HPDE6-E6E7 (cell line): ENCODE measurements at regions not wholly inside any gene's neighbourhood (a gene's known extent, or its start where the extent isn't known, plus 50 kb on each side); places are given as distances from the start of the nearest gene placed in this dataset.

Experiments
- DNase-seq: peaks from one replicate; pipeline ENCODE4 v3.0.0; 2011; ENCODE audit warnings: missing footprints; ENCODE audit errors: extremely low spot score

GRCh38 chr1:86296305-86297205 lies 99.6 kb downstream of the ODF2L start:
- no peak for DNase-seq

DNA sequence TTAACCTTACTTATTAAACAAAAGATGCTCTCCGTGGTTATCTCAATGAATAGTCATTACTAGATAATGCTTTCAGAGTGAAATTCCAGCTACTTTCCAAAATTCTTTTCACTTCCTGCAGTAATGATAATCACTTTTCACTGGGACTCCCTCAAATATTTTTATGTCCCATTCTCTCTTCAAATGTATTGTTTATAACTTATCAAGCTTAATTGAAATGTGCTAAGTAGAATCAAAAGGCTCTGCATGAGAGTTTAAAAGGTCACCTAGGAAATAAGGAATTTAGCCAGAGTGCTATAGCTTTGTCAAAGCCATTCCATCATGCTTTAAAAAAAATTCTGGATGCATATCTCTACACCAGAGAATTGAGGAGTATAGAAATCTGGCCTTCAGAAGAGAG lies 106.4 kb downstream of the ODF2L start:
- no peak for DNase-seq

- no peak for DNase-seq
These were observed 107.0 kb downstream of the ODF2L start for GRCh38 chr1:86289161-86289560.

DNA sequence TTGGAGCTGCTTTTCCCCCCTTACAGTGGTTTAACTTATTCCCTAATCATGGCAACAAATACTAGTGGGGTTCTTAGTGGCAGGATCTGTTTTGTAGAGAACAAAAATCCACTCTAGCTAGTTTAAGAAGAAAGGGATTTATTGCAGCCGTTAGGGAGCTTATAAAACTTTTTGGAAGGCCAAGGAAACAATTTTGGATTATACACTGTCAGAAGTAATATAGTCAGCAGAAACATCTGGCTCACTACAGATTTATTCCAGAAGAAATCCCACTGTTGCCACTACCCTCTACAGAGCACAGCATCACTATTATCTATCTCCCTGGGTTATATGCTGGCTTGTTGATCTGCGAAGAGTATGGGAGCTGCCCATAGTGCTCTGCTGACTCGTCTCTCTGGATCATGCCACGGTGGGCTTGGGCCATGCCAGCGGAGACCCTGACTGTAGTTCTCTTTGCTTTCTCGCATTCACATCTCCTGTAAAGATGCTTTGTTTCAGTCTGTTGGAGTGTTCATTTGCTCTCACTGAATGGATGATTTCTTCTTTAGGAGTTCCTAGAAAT lies 107.5 kb downstream of the ODF2L start:
- DNase-seq: no peak

GRCh38 chr1:86285796-86286195 lies 110.3 kb downstream of the ODF2L start:
- no peak for DNase-seq

DNA sequence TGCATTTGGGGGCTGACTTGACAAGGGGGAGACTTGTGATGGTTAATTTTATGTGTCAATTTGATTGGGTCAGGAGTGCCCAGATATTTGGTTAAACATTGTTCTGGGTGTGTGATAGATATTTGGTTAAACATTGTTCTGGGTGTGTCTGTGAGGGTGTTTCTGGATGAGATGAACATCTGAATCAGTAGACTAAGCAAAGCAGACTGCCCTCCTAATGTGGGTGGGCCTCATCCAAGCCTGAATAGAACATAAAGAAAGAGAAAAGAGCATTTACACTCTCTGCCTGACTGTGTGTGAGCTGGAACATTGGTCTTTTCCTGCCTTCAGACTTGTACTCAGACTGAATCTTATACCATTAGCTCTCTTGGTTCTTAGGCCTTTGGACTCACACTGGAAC lies 113.5 kb downstream of the ODF2L start:
- no peak for DNase-seq

- no peak for DNase-seq
These were observed 118.2 kb downstream of the ODF2L start for GRCh38 chr1:86277936-86278335.

DNA sequence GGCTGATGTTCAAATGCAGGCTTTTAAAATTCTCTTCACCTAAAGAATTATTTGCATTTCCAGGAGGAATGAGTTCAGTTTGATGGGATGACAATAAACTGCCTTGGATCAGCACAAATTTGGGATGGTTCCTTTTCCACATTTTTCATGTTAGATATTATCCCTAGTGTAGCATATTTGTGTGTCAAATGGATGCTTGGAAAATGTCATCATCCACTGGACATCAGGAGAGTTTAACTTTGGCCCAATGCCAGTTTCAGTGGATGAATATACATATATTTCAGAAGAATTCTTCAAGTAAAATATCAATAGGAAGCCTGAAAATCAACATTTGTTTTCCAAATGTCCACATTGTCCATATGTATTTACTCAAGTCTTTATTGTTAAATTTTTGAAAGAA lies 116.5 kb upstream of the COL24A1 start:
- no peak for DNase-seq

DNA sequence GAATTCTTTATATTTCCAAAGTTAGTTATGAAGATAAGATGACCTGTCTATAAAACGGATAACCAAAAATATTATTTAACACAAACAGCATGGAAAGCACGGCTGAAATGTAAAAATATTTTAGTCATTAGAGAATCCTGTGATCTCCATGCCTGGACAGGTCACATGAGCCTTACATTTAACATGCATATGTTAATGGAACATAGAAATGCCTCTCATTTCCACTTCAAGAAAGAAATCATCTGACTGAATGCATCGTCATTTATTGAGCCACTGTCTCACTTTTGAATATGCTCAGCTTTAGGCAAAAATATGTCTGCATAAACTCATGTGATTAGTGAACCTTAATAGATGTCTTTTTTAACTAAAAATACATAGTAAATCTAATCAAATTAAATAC lies 115.5 kb upstream of the COL24A1 start:
- DNase-seq: no peak

- DNase-seq: no peak
These were observed 114.5 kb upstream of the COL24A1 start for GRCh38 chr1:86271046-86271445.

GRCh38 chr1:86263101-86263500 lies 106.5 kb upstream of the COL24A1 start:
- no peak for DNase-seq

DNA sequence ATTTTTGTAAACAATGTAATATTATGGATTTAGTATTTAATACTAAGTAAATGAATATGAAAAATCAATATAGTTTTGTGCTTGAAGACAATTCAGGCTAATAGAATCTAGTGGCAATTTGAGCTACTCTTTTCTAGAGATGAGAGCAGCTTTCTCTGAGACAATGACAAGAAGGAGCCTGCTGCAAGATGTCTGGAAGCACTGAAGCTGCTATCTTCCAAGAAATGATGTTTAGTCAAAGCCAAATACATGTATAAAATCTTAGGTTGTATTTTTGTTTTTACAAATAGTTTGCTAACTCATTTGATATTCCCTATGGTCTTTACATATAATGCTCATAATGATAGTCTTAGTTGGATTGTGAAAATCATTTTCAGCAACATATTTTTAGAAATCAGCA lies 103.9 kb upstream of the COL24A1 start:
- no peak for DNase-seq

- DNase-seq: no peak
These were observed 102.8 kb upstream of the COL24A1 start for GRCh38 chr1:86259390-86259789.

DNA sequence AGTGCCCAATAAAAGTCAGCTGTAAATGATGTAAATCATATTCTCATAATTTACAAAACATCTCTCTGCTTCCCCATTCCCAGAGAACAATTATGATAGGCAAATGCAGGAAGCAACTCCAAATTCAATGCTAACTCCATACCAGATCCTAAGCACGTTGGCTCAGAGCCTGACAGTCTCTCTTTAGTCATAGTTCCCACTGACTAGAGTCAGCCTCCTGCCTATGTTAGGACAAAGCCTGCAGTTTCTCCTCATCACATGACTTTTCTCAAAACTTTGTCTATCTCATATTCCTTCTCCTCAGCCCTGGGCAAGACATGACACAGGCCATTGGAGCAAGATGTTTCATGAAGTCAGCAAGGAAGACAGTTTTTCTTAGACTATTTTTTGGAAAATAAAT lies 101.5 kb upstream of the COL24A1 start:
- no peak for DNase-seq

GRCh38 chr1:86247597-86248279 lies 91.2 kb upstream of the COL24A1 start:
- DNase-seq: no peak

GRCh38 chr1:86245566-86246190 lies 89.1 kb upstream of the COL24A1 start:
- no peak for DNase-seq

DNA sequence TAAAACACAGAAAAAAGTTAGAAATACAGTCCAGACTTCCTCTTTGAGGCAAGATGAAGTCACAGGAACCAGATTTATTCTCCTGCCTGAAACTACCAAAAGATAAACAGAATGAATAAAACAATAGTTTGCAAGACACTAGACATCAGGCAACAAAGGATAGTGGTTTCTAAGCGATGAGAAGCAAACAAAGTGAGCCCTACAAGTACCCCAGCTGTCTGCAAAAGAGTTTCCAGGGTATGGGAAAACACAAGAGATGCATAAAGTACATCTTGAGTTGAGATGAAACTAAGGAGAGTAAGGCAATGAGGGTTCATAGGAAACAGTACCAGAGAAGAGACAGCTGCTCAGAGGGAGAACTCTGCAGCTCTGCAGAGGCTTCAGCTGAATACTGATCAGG lies 83.3 kb upstream of the COL24A1 start:
- no peak for DNase-seq

- no peak for DNase-seq
These were observed 82.9 kb upstream of the COL24A1 start for GRCh38 chr1:86239490-86239889.

DNA sequence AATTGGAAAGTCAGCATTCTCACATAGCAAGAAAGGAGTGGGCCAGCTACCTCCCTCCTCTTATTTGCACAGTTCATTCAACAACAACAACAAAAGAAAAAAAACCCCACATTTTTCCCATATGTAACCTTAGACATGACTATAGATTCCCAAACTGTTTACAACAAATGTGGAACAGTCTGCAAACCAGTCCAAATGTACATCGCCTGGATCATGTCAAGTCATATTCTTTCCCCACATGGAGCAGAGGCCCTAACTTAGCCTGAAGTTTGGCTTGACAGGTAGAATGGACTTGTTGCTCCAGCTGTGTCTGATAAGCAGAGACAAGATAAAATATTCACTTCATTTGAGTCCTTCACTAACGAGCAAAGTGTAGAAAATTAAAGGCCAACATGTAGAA lies 81.7 kb upstream of the COL24A1 start:
- no peak for DNase-seq

GRCh38 chr1:86235852-86236251 lies 79.3 kb upstream of the COL24A1 start:
- no peak for DNase-seq

DNA sequence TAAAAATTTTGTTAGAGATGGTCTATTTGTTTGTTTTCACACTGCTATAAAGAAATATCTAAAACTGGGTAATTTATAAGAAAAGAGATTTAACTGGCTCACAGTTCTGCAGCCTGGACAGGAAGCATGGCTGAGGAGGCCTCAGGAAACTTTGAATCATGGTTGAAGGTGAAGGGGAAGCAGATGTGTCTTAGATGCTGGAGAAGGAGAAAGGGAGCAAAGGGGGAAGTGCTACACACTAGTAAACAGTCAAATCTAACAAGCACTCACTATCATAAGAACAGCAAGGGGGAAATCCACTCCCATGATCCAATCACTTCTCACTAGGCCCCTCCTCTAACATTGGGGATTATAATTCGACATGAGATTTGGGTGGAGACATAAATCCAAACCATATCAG lies 76.8 kb upstream of the COL24A1 start:
- no peak for DNase-seq

DNA sequence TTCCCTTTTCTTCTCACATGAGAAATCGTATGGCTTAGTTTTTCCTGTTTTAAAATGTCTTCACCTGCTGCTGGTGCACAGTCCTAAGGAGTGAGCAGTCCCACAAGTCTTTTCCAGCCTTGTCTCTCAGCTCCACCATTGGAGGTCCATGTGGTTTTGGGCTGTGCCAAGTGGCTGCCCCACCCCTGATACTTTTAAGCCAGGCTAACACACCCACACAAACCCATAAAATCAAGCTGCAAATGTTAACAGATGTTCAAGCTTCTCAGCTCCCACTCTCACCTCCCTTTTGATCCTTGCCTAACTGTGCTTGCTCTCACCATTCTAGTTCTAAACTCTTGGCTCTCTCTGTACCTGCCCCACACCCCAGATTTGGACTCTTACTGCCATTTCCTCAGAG lies 74.5 kb upstream of the COL24A1 start:
- DNase-seq: no peak
